A549 (cell line): ENCODE measurements at regions not wholly inside any gene's neighbourhood (a gene's known extent, or its start where the extent isn't known, plus 50 kb on each side); places are given as distances from the start of the nearest gene placed in this dataset.

Experiments used
- ATAC-seq, 2 experiments: fragments of 200-7000 bp in 1 of 2; fragments of >200 bp in 1 of 2; cut with Nextera tagmentation in 1 of 2; cut with Tn5 transposase in 1 of 2; 3 replicates each; pipeline versions ENCODE4 v1.8.0 to v1.9.1; 2018 to 2020; ENCODE audit warnings: mild to moderate bottlenecking in 1 of 2, moderate library complexity in 1 of 2
- CTCF ChIA-PET: fragments of 300-600 bp; sonication (Branson Sonifier 250); formaldehyde crosslinking; extraction: SDS; loops from one replicate; lab custom pipeline; 2021; ENCODE audit warnings: antibody characterized with exemption, inconsistent platforms; lab: Yijun Ruan, JAX
- POLR2A ChIA-PET: fragments of 350-600 bp; formaldehyde crosslinking; extraction: SDS; loops from one replicate; lab custom pipeline; 2021; ENCODE audit warnings: antibody characterized with exemption, inconsistent platforms; lab: Yijun Ruan, JAX
- DNase-seq, 2 experiments: peaks; one replicate each; pipeline versions ENCODE4 v3.0.0 to v3.0.0-alpha.2; 2011 to 2016; ENCODE audit warnings: low read depth in 1 of 2, low spot score in 1 of 2
- FAIRE-seq: peaks from 2 replicates; lab custom pipeline; 2011; peaks lifted over from hg19 to GRCh38; lab: Jason Lieb, UNC
- H3K27ac ChIP-seq, 2 experiments: fragments of >200 bp; sonication (Bioruptor Twin); formaldehyde crosslinking; 3 replicates each; pipeline ENCODE4 v1.5.1; 2016 to 2017
- H3K4me1 ChIP-seq: fragments of >200 bp; sonication (Bioruptor Twin); formaldehyde crosslinking; 3 replicates; pipeline ENCODE4 v1.6.1; 2016
- H3K4me2 ChIP-seq: fragments of >200 bp; sonication (Bioruptor Twin); formaldehyde crosslinking; 3 replicates; pipeline ENCODE4 v1.6.1; 2016
- H3K4me3 ChIP-seq: fragments of >200 bp; sonication (Bioruptor Twin); formaldehyde crosslinking; 3 replicates; pipeline ENCODE4 v1.5.1; 2016
- H3K9me3 ChIP-seq: fragments of >200 bp; sonication (Bioruptor Twin); formaldehyde crosslinking; 3 replicates; pipeline ENCODE4 v1.6.1; 2016
- BHLHE40 ChIP-seq: IDR thresholded peaks from 2 replicates; pipeline ENCODE4 v1.6.1; 2012; ENCODE audit warnings: low read depth, low read length, inconsistent platforms
- CHD2 ChIP-seq: fragments of 150-350 bp; IDR thresholded peaks from 2 replicates; pipeline ENCODE4 v1.6.1; 2014; ENCODE audit warnings: low read length; ENCODE audit not compliant: partially characterized antibody
- EHF ChIP-seq: fragments of 250-450 bp; sonication (Bioruptor Pico); IDR thresholded peaks from 2 replicates; pipeline ENCODE4 v1.5.0; 2020; ENCODE audit warnings: mild to moderate bottlenecking
- EP300 ChIP-seq, 2 experiments: fragments of >200 bp; sonication (Bioruptor Twin); formaldehyde crosslinking; IDR thresholded peaks; 2 replicates in 1 of 2; 3 replicates in 1 of 2; pipeline ENCODE4 v1.6.1; 2016 to 2017
- ESRRA ChIP-seq: fragments of 150-350 bp; IDR thresholded peaks from 2 replicates; pipeline ENCODE4 v1.6.1; 2014; ENCODE audit warnings: mild to moderate bottlenecking, low read length, borderline replicate concordance
- FOXS1 ChIP-seq: fragments of 250-450 bp; sonication (Bioruptor Pico); IDR thresholded peaks from 2 replicates; pipeline ENCODE4 v1.5.0; 2020; ENCODE audit warnings: mild to moderate bottlenecking, moderate library complexity
- HEYL ChIP-seq: fragments of 250-450 bp; sonication (Bioruptor Pico); IDR thresholded peaks from 2 replicates; pipeline ENCODE4 v1.8.0; 2021; ENCODE audit warnings: mild to moderate bottlenecking, moderate library complexity
- JUNB ChIP-seq: fragments of >200 bp; sonication (Bioruptor Twin); formaldehyde crosslinking; IDR thresholded peaks from 2 replicates; pipeline ENCODE4 v1.6.1; 2016
- KDM1A ChIP-seq: fragments of 200-600 bp; sonication (generic); IDR thresholded peaks from 2 replicates; pipeline ENCODE4 v1.6.1; 2016; ENCODE audit warnings: low read depth, mild to moderate bottlenecking
- MAZ ChIP-seq: fragments of 150-350 bp; IDR thresholded peaks from 2 replicates; pipeline ENCODE4 v1.6.1; 2014; ENCODE audit warnings: antibody characterized with exemption, low read depth, low read length, borderline replicate concordance
- NFE2L2 ChIP-seq: fragments of 150-350 bp; conservative IDR thresholded peaks from 2 replicates; pipeline ENCODE4 v1.6.1; 2014; ENCODE audit warnings: low read length
- NPAS2 ChIP-seq: fragments of 250-450 bp; sonication (Bioruptor Pico); IDR thresholded peaks from 2 replicates; pipeline ENCODE4 v1.8.0; 2022; ENCODE audit warnings: mild to moderate bottlenecking, moderate library complexity, borderline replicate concordance
- NR3C1 ChIP-seq: fragments of >200 bp; sonication (Bioruptor Twin); formaldehyde crosslinking; IDR thresholded peaks from 3 replicates; pipeline ENCODE4 v1.6.1; 2017
- PHF8 ChIP-seq: fragments of 200-600 bp; sonication (generic); IDR thresholded peaks from 2 replicates; pipeline ENCODE4 v1.6.1; 2016; ENCODE audit warnings: low read depth, mild to moderate bottlenecking, antibody characterized with exemption, moderate library complexity, borderline replicate concordance
- RAD21 ChIP-seq, 2 experiments: fragments of >200 bp in 1 of 2; sonication (Bioruptor Twin) in 1 of 2; formaldehyde crosslinking in 1 of 2; IDR thresholded peaks in 1 of 2; conservative IDR thresholded peaks in 1 of 2; 2 replicates in 1 of 2; 3 replicates in 1 of 2; pipeline ENCODE4 v1.6.1; 2012 to 2018; ENCODE audit warnings: inconsistent platforms in 1 of 2
- RFX5 ChIP-seq: fragments of 450-650 bp; IDR thresholded peaks from 2 replicates; pipeline ENCODE4 v1.7.1; 2014; ENCODE audit warnings: antibody characterized with exemption, mild to moderate bottlenecking, moderate library complexity
- RNF2 ChIP-seq: fragments of 200-600 bp; sonication (generic); IDR thresholded peaks from 2 replicates; pipeline ENCODE4 v1.6.1; 2016; ENCODE audit warnings: low read depth, mild to moderate bottlenecking, antibody characterized with exemption, moderate library complexity, borderline replicate concordance
- SMC3 ChIP-seq: fragments of >200 bp; sonication (Bioruptor Twin); formaldehyde crosslinking; IDR thresholded peaks from 3 replicates; pipeline ENCODE4 v1.6.1; 2018; ENCODE audit warnings: inconsistent platforms
- TP53 ChIP-seq: fragments of 250-450 bp; sonication (Bioruptor Pico); IDR thresholded peaks from 2 replicates; pipeline ENCODE4 v1.5.0; 2021; ENCODE audit warnings: mild to moderate bottlenecking, moderate library complexity
- ZFP36 ChIP-seq: fragments of 450-650 bp; IDR thresholded peaks from 2 replicates; pipeline ENCODE4 v1.6.1; 2014; ENCODE audit warnings: borderline replicate concordance; ENCODE audit not compliant: partially characterized antibody
- ZSCAN20 ChIP-seq: fragments of 250-450 bp; sonication (Bioruptor Pico); IDR thresholded peaks from 2 replicates; pipeline ENCODE4 v1.8.0; 2022; ENCODE audit warnings: mild to moderate bottlenecking, moderate library complexity
- WGBS: methylation state at CpG from one replicate; pipeline ENCODE4 v1.1.6; 2017; ENCODE audit errors: missing lambda C conversion rate; 5-methylcytosine and 5-hydroxymethylcytosine counted together
- TF ChIP-seq, protein P1 (sequence below): fragments of >200 bp; sonication (Bioruptor Twin); formaldehyde crosslinking; IDR thresholded peaks from 2 replicates; pipeline ENCODE4 v1.6.1; 2016
- TF ChIP-seq, protein P2 (sequence below): fragments of 250-450 bp; sonication (Bioruptor Pico); IDR thresholded peaks from 2 replicates; pipeline ENCODE4 v1.5.0; 2021; ENCODE audit warnings: mild to moderate bottlenecking, moderate library complexity, borderline replicate concordance

DNA sequence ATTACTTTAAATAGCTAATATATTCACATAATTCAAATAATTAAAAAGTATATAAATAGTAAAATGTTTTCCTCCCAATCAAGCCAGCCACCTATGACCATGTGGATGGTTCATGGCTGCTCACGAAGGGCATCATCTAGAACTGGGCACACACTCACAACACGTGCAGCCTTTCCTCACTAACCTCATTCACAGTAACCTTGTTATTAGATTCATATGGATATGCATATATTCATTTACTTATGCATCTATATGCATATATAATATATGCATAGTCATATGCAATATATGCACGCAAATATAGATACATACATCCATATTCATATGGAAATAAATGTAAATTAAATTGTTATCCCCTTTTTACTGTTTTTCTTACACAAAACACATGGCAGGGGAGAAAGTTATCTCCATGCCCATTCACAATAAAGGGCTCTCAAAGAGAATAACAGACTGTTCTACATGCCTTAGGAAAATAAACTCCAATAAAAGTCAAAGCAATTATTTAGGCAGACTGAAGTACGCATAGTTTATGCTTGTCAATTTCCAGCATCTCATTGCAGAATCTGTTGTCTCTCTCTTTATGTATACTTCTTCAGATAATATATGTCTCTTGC, 163.9 kb upstream of the ADGRL3 start:
- CTCF ChIA-PET = no interaction called here

GRCh38 chr4:61041527-61041926, 158.6 kb upstream of the ADGRL3 start:
- no peak overlapping the region for H3K4me3 ChIP-seq
- TF ChIP-seq, protein P1, sequence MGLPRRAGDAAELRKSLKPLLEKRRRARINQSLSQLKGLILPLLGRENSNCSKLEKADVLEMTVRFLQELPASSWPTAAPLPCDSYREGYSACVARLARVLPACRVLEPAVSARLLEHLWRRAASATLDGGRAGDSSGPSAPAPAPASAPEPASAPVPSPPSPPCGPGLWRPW = no peak
- no peak for TF ChIP-seq KDM1A
- TF ChIP-seq, protein P2, sequence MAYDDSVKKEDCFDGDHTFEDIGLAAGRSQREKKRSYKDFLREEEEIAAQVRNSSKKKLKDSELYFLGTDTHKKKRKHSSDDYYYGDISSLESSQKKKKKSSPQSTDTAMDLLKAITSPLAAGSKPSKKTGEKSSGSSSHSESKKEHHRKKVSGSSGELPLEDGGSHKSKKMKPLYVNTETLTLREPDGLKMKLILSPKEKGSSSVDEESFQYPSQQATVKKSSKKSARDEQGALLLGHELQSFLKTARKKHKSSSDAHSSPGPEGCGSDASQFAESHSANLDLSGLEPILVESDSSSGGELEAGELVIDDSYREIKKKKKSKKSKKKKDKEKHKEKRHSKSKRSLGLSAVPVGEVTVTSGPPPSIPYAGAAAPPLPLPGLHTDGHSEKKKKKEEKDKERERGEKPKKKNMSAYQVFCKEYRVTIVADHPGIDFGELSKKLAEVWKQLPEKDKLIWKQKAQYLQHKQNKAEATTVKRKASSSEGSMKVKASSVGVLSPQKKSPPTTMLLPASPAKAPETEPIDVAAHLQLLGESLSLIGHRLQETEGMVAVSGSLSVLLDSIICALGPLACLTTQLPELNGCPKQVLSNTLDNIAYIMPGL = no peak
- no peak for TF ChIP-seq HEYL (CRISPR knock-in tag)
- no peak for TF ChIP-seq NPAS2 (CRISPR knock-in tag)
- TF ChIP-seq EHF = no peak
- no peak for TF ChIP-seq FOXS1 (CRISPR knock-in tag)
- no peak for TF ChIP-seq TP53 (CRISPR knock-in tag)
- no peak for TF ChIP-seq MAZ
- no peak for TF ChIP-seq NFE2L2
- no peak for TF ChIP-seq JUNB
- TF ChIP-seq EP300 (IDR thresholded peaks at IDR 0.05) = no peak
- no peak for TF ChIP-seq RAD21 (conservative IDR thresholded peaks at IDR 0.05 in 1 of 2, IDR thresholded peaks at IDR 0.05 in 1 of 2)
- TF ChIP-seq RFX5 = no peak
- no peak for TF ChIP-seq ESRRA
- no peak for TF ChIP-seq PHF8
- H3K4me1 ChIP-seq = no peaks in the 10 kb centered on the region
- WGBS = 22% methylated on average over 2 of the region's 2 CpGs
- FAIRE-seq = no peak
- no peak overlapping the region for H3K4me2 ChIP-seq
- no peak overlapping the region for H3K27ac ChIP-seq
- no peak for DNase-seq
- CTCF ChIA-PET = no interaction called here
- no peak for ATAC-seq
- no peaks in the 10 kb centered on the region for H3K9me3 ChIP-seq
- POLR2A ChIA-PET = no interaction called here

More for the DNA sequence above, 163.9 kb upstream of the ADGRL3 start:
- WGBS = 19% methylated on average over 4 of the region's 4 CpGs
- Histone ChIP-seq H3K4me2 (no peak overlapping the region), H3K4me3 (no peak overlapping the region), H3K27ac (no peak overlapping the region), H3K4me1 (no peaks in the 10 kb centered on the region), H3K9me3 (no peaks in the 10 kb centered on the region)
- FAIRE-seq (no peak), DNase-seq (no peak), ATAC-seq (no peak)
- POLR2A ChIA-PET = no interaction called here
- no peak for TF ChIP-seq ZSCAN20 (CRISPR knock-in tag)
- TF ChIP-seq RNF2 = no peak
- no peak for TF ChIP-seq BHLHE40
- TF ChIP-seq NR3C1 = no peak
- TF ChIP-seq CHD2 = no peak
- TF ChIP-seq ZFP36 = no peak
- no peak for TF ChIP-seq EHF
- no peak for TF ChIP-seq SMC3
- TF ChIP-seq, protein P2 = no peak
- TF ChIP-seq HEYL (CRISPR knock-in tag) = no peak
